ENCODE measurements at regions not wholly inside any gene's neighbourhood (a gene's known extent, or its start where the extent isn't known, plus 50 kb on each side); places are given as distances from the start of the nearest gene placed in this dataset.

GRCh38 chr6:103193413-103193812 lies 1666.3 kb downstream of the HACE1 start:
- intact Hi-C loops (cut with micrococcal nuclease), result no loop called here

- intact Hi-C loops (cut with micrococcal nuclease), result no loop called here
Observed at GRCh38 chr6:103191391-103192093, 1668.2 kb downstream of the HACE1 start.

- intact Hi-C loops (cut with micrococcal nuclease), result no loop called here
Observed at GRCh38 chr6:103184776-103185175, 1674.9 kb downstream of the HACE1 start.

- intact Hi-C loops (cut with micrococcal nuclease), result no loop called here
Observed at GRCh38 chr6:103183831-103184411, 1675.8 kb downstream of the HACE1 start.

- intact Hi-C loops (cut with micrococcal nuclease), result no loop called here
Observed at GRCh38 chr6:103178193-103178592, 1681.5 kb downstream of the HACE1 start.

- intact Hi-C loops (cut with micrococcal nuclease), result no loop called here
Observed at GRCh38 chr6:103177791-103178190, 1681.9 kb downstream of the HACE1 start.

GRCh38 chr6:103175056-103175455 lies 1684.7 kb downstream of the HACE1 start:
- intact Hi-C loops (cut with micrococcal nuclease), result no loop called here

GRCh38 chr6:103167345-103168071 lies 1692.2 kb downstream of the HACE1 start:
- intact Hi-C loops (cut with micrococcal nuclease), result no loop called here

GRCh38 chr6:103154779-103155572 lies 1704.7 kb downstream of the HACE1 start:
- intact Hi-C loops (cut with micrococcal nuclease), result no loop called here

- intact Hi-C loops (cut with micrococcal nuclease), result no loop called here
Observed at GRCh38 chr6:103153016-103153415, 1706.7 kb downstream of the HACE1 start.

GRCh38 chr6:103142902-103143301 lies 1716.8 kb downstream of the HACE1 start:
- intact Hi-C loops (cut with micrococcal nuclease), result no loop called here

GRCh38 chr6:103140308-103141027 lies 1719.3 kb downstream of the HACE1 start:
- intact Hi-C loops (cut with micrococcal nuclease), result no loop called here

- intact Hi-C loops (cut with micrococcal nuclease), result no loop called here
Observed at GRCh38 chr6:103139377-103139776, 1720.3 kb downstream of the HACE1 start.

GRCh38 chr6:103124471-103124870 lies 1731.0 kb downstream of the GRIK2 start:
- intact Hi-C loops (cut with micrococcal nuclease), result no loop called here

- intact Hi-C loops (cut with micrococcal nuclease), result no loop called here
Observed at GRCh38 chr6:103122766-103123601, 1729.5 kb downstream of the GRIK2 start.

GRCh38 chr6:103119056-103119455 lies 1725.5 kb downstream of the GRIK2 start:
- intact Hi-C loops (cut with micrococcal nuclease), result no loop called here

- intact Hi-C loops (cut with micrococcal nuclease), result no loop called here
Observed at GRCh38 chr6:103114582-103114981, 1721.1 kb downstream of the GRIK2 start.

- intact Hi-C loops (cut with micrococcal nuclease), result no loop called here
Observed at GRCh38 chr6:103113416-103113815, 1719.9 kb downstream of the GRIK2 start.

- intact Hi-C loops (cut with micrococcal nuclease), result no loop called here
Observed at GRCh38 chr6:103107985-103108384, 1714.5 kb downstream of the GRIK2 start.

GRCh38 chr6:103105686-103106085 lies 1712.2 kb downstream of the GRIK2 start:
- intact Hi-C loops (cut with micrococcal nuclease), result no loop called here
